ENCODE measurements at regions not wholly inside any gene's neighbourhood (a gene's known extent, or its start where the extent isn't known, plus 50 kb on each side); places are given as distances from the start of the nearest gene placed in this dataset.

DNA sequence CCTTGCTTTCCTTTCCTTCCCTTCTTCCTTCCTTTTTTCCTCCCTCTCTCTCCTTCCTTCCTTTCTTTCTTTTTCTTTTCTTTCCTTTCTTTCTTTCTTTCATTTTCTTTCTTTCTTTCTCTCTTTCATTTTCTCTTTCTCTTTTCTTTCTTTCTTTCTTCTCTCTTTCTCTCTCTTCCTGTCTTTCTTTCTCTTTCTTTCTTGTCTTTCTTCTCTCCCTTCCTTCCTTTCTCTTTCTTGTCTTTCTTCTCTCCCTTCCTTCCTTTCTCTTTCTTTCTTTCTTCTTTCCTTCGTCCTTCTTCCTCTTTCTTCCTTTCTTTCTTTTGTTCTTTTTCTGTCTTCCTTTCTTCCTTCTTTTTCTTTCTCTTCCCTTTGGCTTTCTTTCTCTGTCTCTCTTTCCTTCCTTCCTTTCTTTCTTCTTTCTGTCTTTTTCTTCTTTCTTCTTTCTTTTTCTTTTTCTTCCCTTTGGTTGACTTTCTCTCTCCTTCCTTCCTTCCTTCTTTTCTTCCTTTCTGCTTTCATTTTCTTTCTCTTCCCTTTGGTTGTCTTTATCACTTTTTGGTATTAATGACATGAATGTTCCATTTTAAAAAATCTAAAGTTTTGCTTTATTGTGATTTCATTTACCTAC lies 496.4 kb upstream of the CBLB start:
- Histone ChIP-seq H2AFZ (ENCODE audit: low read length) (no peak overlapping the region), H2BK15ac (ENCODE audit: low read length) (no peak overlapping the region), H3K27ac (replicated peaks; ENCODE audit: low read length) (no peak overlapping the region), H3K14ac (ENCODE audit: low read length) (no peak overlapping the region), H3K18ac (ENCODE audit: low read length) (no peak overlapping the region), H4K91ac (ENCODE audit: low read depth, low read length, poor library complexity) (no peak overlapping the region), H2AK5ac (ENCODE audit: low read depth, low read length) (no peak overlapping the region), H3K4me2 (ENCODE audit: insufficient read depth, low read length, poor library complexity, severe bottlenecking) (no peak overlapping the region), H3K23ac (ENCODE audit: low read depth, low read length, poor library complexity) (no peak overlapping the region), H2BK5ac (ENCODE audit: low read length) (no peak overlapping the region), H3K36me3 (replicated peaks in 1 of 2; ENCODE audit: control insufficient read depth in 2 of 2, insufficient read depth in 2 of 2, low read length in 2 of 2) (no peaks in the 10 kb centered on the region), H3K79me1 (ENCODE audit: low read depth, low read length) (no peaks in the 10 kb centered on the region), H4K8ac (ENCODE audit: low read depth, low read length) (no peak overlapping the region), H3K27me3 (ENCODE audit: control insufficient read depth in 3 of 3, insufficient read depth in 3 of 3, low read depth in 1 of 3, low read length in 3 of 3) (no peaks in the 10 kb centered on the region), H3K9ac (ENCODE audit: low read depth, low read length, poor library complexity) (no peak overlapping the region), H3K4ac (ENCODE audit: low read length) (no peak overlapping the region), H2BK12ac (ENCODE audit: low read length) (no peak overlapping the region), H3K9me3 (replicated peaks in 1 of 2; ENCODE audit: control insufficient read depth in 2 of 2, insufficient read depth in 1 of 2, low read depth in 1 of 2, low read length in 2 of 2) (no peaks in the 10 kb centered on the region), H3K4me3 (ENCODE audit: low read length in 2 of 2) (no peak overlapping the region), H3K4me1 (ENCODE audit: control insufficient read depth in 2 of 2, insufficient read depth in 1 of 2, low read depth in 1 of 2, low read length in 2 of 2) (no peaks in the 10 kb centered on the region), H2BK120ac (ENCODE audit: low read depth, low read length) (no peak overlapping the region)
- no peak for DNase-seq (ENCODE audit: low spot score)
- no CpG with 5 or more reads among the region's 1 CpG for WGBS, 2 donors (ENCODE audit: extremely low coverage in 2 of 2, insufficient read length in 2 of 2, insufficient replicate concordance in 1 of 2)

DNA sequence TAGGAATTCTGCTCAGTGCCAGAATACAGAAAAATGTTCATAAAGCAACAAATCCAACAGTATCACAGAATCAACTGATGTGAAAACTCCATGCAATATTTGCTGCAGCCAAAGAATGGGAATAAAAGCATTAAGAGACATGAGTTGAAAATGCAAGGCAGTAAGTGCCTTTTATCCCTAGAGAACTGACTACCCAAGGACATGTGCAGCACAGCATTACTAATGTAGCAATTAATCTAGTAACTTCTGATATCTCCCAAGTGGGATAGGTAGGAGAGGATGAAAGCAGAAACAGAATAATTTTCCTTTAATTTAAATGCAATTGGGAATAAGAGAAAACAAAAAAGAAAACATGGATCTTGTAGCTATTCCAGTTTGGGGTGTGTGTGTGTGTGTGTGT lies 497.5 kb upstream of the CBLB start:
- no peak overlapping the region for H2BK12ac ChIP-seq (ENCODE audit: low read length)
- H3K79me1 ChIP-seq (ENCODE audit: low read depth, low read length) = no peaks in the 10 kb centered on the region
- H2AFZ ChIP-seq (ENCODE audit: low read length) = no peak overlapping the region
- no peaks in the 10 kb centered on the region for H3K9me3 ChIP-seq (replicated peaks in 1 of 2; ENCODE audit: control insufficient read depth in 2 of 2, insufficient read depth in 1 of 2, low read depth in 1 of 2, low read length in 2 of 2)
- no peak overlapping the region for H3K23ac ChIP-seq (ENCODE audit: low read depth, low read length, poor library complexity)
- H2BK120ac ChIP-seq (ENCODE audit: low read depth, low read length) = no peak overlapping the region
- no peak overlapping the region for H2BK5ac ChIP-seq (ENCODE audit: low read length)
- H3K18ac ChIP-seq (ENCODE audit: low read length) = no peak overlapping the region
- no peaks in the 10 kb centered on the region for H3K4me1 ChIP-seq (ENCODE audit: control insufficient read depth in 2 of 2, insufficient read depth in 1 of 2, low read depth in 1 of 2, low read length in 2 of 2)
- H4K8ac ChIP-seq (ENCODE audit: low read depth, low read length) = no peak overlapping the region
- H2BK15ac ChIP-seq (ENCODE audit: low read length) = no peak overlapping the region
- H3K27me3 ChIP-seq (ENCODE audit: control insufficient read depth in 3 of 3, insufficient read depth in 3 of 3, low read depth in 1 of 3, low read length in 3 of 3) = no peaks in the 10 kb centered on the region
- no peak overlapping the region for H3K14ac ChIP-seq (ENCODE audit: low read length)
- no peak for DNase-seq (ENCODE audit: low spot score)
- H3K9ac ChIP-seq (ENCODE audit: low read depth, low read length, poor library complexity) = no peak overlapping the region
- H4K91ac ChIP-seq (ENCODE audit: low read depth, low read length, poor library complexity) = no peak overlapping the region
- H3K4ac ChIP-seq (ENCODE audit: low read length) = no peak overlapping the region
- H3K36me3 ChIP-seq (replicated peaks in 1 of 2; ENCODE audit: control insufficient read depth in 2 of 2, insufficient read depth in 2 of 2, low read length in 2 of 2) = no peaks in the 10 kb centered on the region
- no peak overlapping the region for H3K27ac ChIP-seq (replicated peaks; ENCODE audit: low read length)
- no peak overlapping the region for H3K4me3 ChIP-seq (ENCODE audit: low read length in 2 of 2)
- no peak overlapping the region for H3K4me2 ChIP-seq (ENCODE audit: insufficient read depth, low read length, poor library complexity, severe bottlenecking)
- no peak overlapping the region for H2AK5ac ChIP-seq (ENCODE audit: low read depth, low read length)

DNA sequence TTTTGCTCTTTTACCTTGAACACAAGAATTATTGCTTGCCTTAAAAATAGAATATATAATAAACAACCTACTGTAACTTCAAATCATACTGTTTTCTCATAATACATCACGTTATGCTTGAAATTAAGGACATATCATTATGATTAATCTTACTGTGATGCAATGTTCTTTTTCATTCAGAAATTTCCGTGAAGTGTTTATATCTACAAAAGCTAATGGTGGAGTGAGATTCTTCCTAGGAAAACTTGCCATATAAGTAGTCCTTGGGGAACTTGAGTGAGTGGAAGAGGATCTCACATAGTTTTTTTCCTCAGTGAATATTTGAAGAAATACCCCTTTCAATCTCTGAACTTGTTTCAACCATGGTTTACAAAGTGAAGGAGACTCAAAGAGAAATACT lies 498.7 kb upstream of the CBLB start:
- H3K4me3 ChIP-seq (ENCODE audit: low read length in 2 of 2) = no peak overlapping the region
- no peak overlapping the region for H2BK15ac ChIP-seq (ENCODE audit: low read length)
- H3K18ac ChIP-seq (ENCODE audit: low read length) = no peak overlapping the region
- no CpG with 5 or more reads among the region's 2 CpGs for WGBS, 2 donors (ENCODE audit: extremely low coverage in 2 of 2, insufficient read length in 2 of 2, insufficient replicate concordance in 1 of 2)
- no peaks in the 10 kb centered on the region for H3K79me1 ChIP-seq (ENCODE audit: low read depth, low read length)
- H3K23ac ChIP-seq (ENCODE audit: low read depth, low read length, poor library complexity) = no peak overlapping the region
- no peak overlapping the region for H4K91ac ChIP-seq (ENCODE audit: low read depth, low read length, poor library complexity)
- no peak overlapping the region for H4K8ac ChIP-seq (ENCODE audit: low read depth, low read length)
- no peak overlapping the region for H3K4ac ChIP-seq (ENCODE audit: low read length)
- H3K4me1 ChIP-seq (ENCODE audit: control insufficient read depth in 2 of 2, insufficient read depth in 1 of 2, low read depth in 1 of 2, low read length in 2 of 2) = no peaks in the 10 kb centered on the region
- no peak for DNase-seq (ENCODE audit: low spot score)
- no peak overlapping the region for H3K9ac ChIP-seq (ENCODE audit: low read depth, low read length, poor library complexity)
- no peaks in the 10 kb centered on the region for H3K27me3 ChIP-seq (ENCODE audit: control insufficient read depth in 3 of 3, insufficient read depth in 3 of 3, low read depth in 1 of 3, low read length in 3 of 3)
- no peak overlapping the region for H2BK5ac ChIP-seq (ENCODE audit: low read length)
- no peaks in the 10 kb centered on the region for H3K36me3 ChIP-seq (replicated peaks in 1 of 2; ENCODE audit: control insufficient read depth in 2 of 2, insufficient read depth in 2 of 2, low read length in 2 of 2)
- H2BK120ac ChIP-seq (ENCODE audit: low read depth, low read length) = no peak overlapping the region
- no peak overlapping the region for H2AK5ac ChIP-seq (ENCODE audit: low read depth, low read length)
- H2BK12ac ChIP-seq (ENCODE audit: low read length) = no peak overlapping the region
- H3K14ac ChIP-seq (ENCODE audit: low read length) = no peak overlapping the region
- H3K27ac ChIP-seq (replicated peaks; ENCODE audit: low read length) = no peak overlapping the region
- H3K4me2 ChIP-seq (ENCODE audit: insufficient read depth, low read length, poor library complexity, severe bottlenecking) = no peak overlapping the region
- H2AFZ ChIP-seq (ENCODE audit: low read length) = no peak overlapping the region
- H3K9me3 ChIP-seq (replicated peaks in 1 of 2; ENCODE audit: control insufficient read depth in 2 of 2, insufficient read depth in 1 of 2, low read depth in 1 of 2, low read length in 2 of 2) = no peaks in the 10 kb centered on the region

DNA sequence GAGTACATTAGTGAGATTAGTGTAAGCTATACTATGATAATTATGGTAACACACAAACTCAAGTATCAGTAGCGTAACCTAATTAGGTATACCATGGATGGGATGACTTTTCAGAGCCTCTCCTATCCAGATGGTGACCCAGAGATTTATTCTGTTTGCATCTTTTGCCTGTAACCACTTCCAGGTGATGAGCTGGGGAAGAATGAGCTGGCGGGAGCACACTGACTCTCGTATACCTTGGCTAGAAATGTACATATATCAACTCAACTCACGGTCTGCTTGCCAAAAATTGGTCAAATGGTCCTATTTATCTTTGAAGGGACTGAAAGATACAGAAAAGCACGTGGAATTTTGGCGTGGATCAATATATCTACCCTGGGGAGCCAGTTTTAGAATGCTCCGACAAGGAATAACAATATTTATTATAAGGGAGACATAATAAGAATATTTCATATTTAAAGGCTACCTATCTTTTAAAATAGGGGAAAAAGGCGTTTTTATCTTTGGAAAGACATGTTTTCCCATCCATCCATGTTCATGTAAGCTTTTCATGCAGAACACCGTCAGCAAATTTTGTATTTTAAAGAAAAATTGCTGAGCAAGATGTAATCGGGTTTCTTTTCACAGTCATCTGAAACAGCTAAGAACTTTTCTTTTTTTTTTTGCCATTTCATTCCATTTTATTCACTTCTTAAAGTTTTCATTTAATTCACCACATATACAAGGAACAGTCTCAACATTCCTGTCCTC lies 502.6 kb upstream of the CBLB start:
- no peak for DNase-seq (ENCODE audit: low spot score)
- no peak overlapping the region for H3K18ac ChIP-seq (ENCODE audit: low read length)
- H3K14ac ChIP-seq (ENCODE audit: low read length) = no peak overlapping the region
- H3K4me2 ChIP-seq (ENCODE audit: insufficient read depth, low read length, poor library complexity, severe bottlenecking) = no peak overlapping the region
- H2BK120ac ChIP-seq (ENCODE audit: low read depth, low read length) = no peak overlapping the region
- H3K4ac ChIP-seq (ENCODE audit: low read length) = no peak overlapping the region
- H2AFZ ChIP-seq (ENCODE audit: low read length) = no peak overlapping the region
- H2BK12ac ChIP-seq (ENCODE audit: low read length) = no peak overlapping the region
- H2BK15ac ChIP-seq (ENCODE audit: low read length) = no peak overlapping the region
- no CpG with 5 or more reads among the region's 10 CpGs for WGBS, 2 donors (ENCODE audit: extremely low coverage in 2 of 2, insufficient read length in 2 of 2, insufficient replicate concordance in 1 of 2)
- no peaks in the 10 kb centered on the region for H3K27me3 ChIP-seq (ENCODE audit: control insufficient read depth in 3 of 3, insufficient read depth in 3 of 3, low read depth in 1 of 3, low read length in 3 of 3)
- H3K9ac ChIP-seq (ENCODE audit: low read depth, low read length, poor library complexity) = no peak overlapping the region
- H3K9me3 ChIP-seq (replicated peaks in 1 of 2; ENCODE audit: control insufficient read depth in 2 of 2, insufficient read depth in 1 of 2, low read depth in 1 of 2, low read length in 2 of 2) = no peaks in the 10 kb centered on the region
- H3K4me3 ChIP-seq (ENCODE audit: low read length in 2 of 2) = no peak overlapping the region
- no peak overlapping the region for H4K91ac ChIP-seq (ENCODE audit: low read depth, low read length, poor library complexity)
- no peak overlapping the region for H2AK5ac ChIP-seq (ENCODE audit: low read depth, low read length)
- no peak overlapping the region for H2BK5ac ChIP-seq (ENCODE audit: low read length)
- no peaks in the 10 kb centered on the region for H3K79me1 ChIP-seq (ENCODE audit: low read depth, low read length)
- no peaks in the 10 kb centered on the region for H3K4me1 ChIP-seq (ENCODE audit: control insufficient read depth in 2 of 2, insufficient read depth in 1 of 2, low read depth in 1 of 2, low read length in 2 of 2)
- H3K27ac ChIP-seq (replicated peaks; ENCODE audit: low read length) = no peak overlapping the region
- no peak overlapping the region for H4K8ac ChIP-seq (ENCODE audit: low read depth, low read length)
- no peak overlapping the region for H3K23ac ChIP-seq (ENCODE audit: low read depth, low read length, poor library complexity)
- H3K36me3 ChIP-seq (replicated peaks in 1 of 2; ENCODE audit: control insufficient read depth in 2 of 2, insufficient read depth in 2 of 2, low read length in 2 of 2) = no peaks in the 10 kb centered on the region

Data from neuronal stem cell (in vitro differentiated cells).